LNCaP clone FGC (cell line): ENCODE measurements at regions not wholly inside any gene's neighbourhood (a gene's known extent, or its start where the extent isn't known, plus 50 kb on each side); places are given as distances from the start of the nearest gene placed in this dataset.

Experiments
- DNase-seq: peaks from one replicate; pipeline ENCODE4 v3.0.0-alpha.2; 2011; ENCODE audit warnings: low read depth
- H3K4me3 ChIP-seq: 2 replicates; pipeline ENCODE4 v1.5.1; 2011; ENCODE audit warnings: mild to moderate bottlenecking, low read depth, low read length, control low read depth
- CTCF ChIP-seq: IDR thresholded peaks from 2 replicates; pipeline ENCODE4 v1.5.1; 2012; ENCODE audit warnings: mild to moderate bottlenecking; ENCODE audit not compliant: control insufficient read depth, insufficient read depth; ENCODE audit errors: extremely low read depth

- DNase-seq: no peak
- H3K4me3 ChIP-seq: no peak overlapping the region
- no peak for TF ChIP-seq CTCF
Measured at GRCh38 chr7:52285689-52286088, 749.7 kb upstream of the POM121L12 start.

DNA sequence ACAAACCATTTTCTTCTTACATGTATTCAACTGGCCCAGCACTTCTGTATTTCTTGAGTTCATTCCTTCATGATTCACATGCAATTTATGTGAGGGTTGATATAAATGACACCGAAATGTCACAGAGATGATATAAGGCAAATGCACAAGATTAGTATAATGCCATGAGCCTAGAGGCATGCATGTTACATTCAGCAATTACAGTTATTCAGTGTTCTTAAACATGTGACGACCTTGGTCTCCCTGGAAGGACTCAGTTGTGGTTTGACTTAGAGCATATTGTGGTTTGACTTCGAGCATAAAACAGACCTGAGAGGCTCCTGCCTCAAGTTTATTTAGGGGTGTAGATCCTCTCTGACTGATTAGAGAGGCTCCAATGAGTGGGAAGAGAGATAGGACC is 752.1 kb upstream of the POM121L12 start:
- no peak for DNase-seq
- no peak overlapping the region for H3K4me3 ChIP-seq
- no peak for TF ChIP-seq CTCF

DNA sequence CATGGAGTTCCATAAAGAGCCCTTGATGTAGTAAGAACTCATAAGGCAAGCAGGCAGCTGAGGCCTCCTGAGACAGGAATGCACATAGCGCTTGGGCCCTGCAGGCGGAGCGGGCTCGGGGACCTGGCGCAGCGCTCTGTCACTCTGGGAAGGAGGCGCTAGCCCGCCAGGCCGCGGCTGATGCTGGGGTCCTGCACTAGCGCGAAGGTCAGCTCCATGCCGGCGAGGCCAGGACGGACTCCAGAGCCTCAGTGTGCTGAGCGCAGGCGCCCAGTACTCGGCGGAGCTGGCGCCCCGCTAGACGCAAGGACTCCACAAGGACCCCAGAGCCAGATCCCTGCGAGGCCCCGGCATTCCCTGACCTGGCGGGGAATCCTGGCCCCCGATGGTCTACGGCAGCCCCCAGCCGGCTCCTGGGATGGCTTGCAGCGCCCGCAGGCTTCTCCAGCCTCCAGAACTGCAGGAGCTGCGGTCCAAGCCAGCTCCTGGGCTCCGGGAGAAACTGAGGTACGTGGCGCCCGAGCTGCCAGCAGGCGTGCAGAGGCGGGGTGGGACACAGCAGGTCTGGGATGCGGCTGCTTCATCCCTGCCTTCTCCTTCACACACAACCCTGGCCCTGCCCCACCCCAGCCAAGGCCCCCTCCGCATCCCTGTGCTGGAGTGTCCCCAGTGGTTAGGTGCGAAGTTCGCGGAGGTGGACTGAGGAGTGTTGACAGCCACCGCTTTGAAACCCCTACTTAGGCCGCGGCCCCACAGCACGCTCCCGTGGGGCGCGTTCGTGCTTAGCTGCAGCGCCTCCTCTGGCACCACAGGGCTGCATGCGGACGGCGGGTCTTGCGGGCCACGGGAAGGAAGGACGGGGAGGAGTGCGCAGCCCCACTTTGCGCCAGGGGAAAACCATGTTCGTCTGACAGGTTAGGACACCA is 761.5 kb upstream of the POM121L12 start:
- TF ChIP-seq CTCF: no peak
- H3K4me3 ChIP-seq: no peak overlapping the region
- no peak for DNase-seq

DNA sequence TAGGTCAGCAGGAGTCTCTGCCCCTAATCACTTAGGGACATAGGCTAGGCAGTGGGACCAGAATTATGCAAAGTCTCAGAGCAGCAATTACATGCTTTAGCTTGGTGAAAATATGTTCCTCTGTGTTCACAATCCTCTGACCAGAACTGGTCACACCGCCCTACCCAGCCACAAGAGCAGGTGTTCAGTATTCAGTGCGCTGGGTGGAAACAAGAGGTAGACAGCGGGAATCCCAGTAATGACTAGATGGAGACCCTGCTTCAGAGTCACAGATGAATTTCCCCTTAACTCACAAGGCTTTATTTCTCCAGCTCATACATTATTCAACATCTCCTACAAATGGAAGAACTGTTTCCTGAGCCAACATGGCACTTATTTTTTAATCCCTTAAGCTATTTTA is 763.7 kb upstream of the POM121L12 start:
- H3K4me3 ChIP-seq: no peak overlapping the region
- TF ChIP-seq CTCF: no peak
- no peak for DNase-seq

GRCh38 chr7:52270301-52270700 is 765.1 kb upstream of the POM121L12 start:
- H3K4me3 ChIP-seq: no peak overlapping the region
- TF ChIP-seq CTCF: no peak
- no peak for DNase-seq

DNA sequence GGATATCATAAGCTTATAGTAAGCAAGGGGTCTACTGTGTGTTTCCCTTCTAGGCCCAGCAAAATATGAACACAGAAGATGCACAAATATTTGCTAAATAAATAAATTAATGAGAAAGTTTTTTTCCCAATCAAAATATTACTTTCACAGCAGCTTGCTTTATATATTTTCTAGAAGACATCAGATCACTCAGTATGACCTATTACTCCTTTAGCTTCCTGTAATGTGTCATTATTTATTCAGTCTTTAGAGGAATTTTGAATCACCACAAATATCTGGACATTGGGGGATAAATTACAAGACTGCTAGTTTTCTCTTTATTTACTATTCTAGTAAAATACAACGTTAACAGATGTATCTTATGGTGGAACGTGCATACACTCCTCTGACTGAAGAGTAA is 765.8 kb upstream of the POM121L12 start:
- no peak for TF ChIP-seq CTCF
- no peak overlapping the region for H3K4me3 ChIP-seq
- no peak for DNase-seq

- no peak overlapping the region for H3K4me3 ChIP-seq
- no peak for DNase-seq
- no peak for TF ChIP-seq CTCF
Measured at GRCh38 chr7:52261057-52261456, 774.4 kb upstream of the POM121L12 start.
